Suprapubic skin (tissue), 4 donors: ENCODE measurements at regions not wholly inside any gene's neighbourhood (a gene's known extent, or its start where the extent isn't known, plus 50 kb on each side); places are given as distances from the start of the nearest gene placed in this dataset.

Experiments used
- DNase-seq, 2 donors: peaks; one replicate each; pipeline ENCODE4 v3.0.0-alpha.2; 2019; ENCODE audit warnings: low spot score in 2 of 2
- H3K27ac ChIP-seq: fragments of 200-600 bp; sonication (generic); one replicate; pipeline ENCODE4 v1.5.1; 2019
- H3K27me3 ChIP-seq: fragments of 200-600 bp; sonication (generic); one replicate; pipeline ENCODE4 v1.5.1; 2019
- H3K36me3 ChIP-seq: fragments of 200-600 bp; sonication (generic); one replicate; pipeline ENCODE4 v1.5.1; 2019
- H3K4me1 ChIP-seq: fragments of 200-600 bp; sonication (generic); one replicate; pipeline ENCODE4 v1.5.1; 2019
- H3K4me3 ChIP-seq: fragments of 200-600 bp; sonication (generic); one replicate; pipeline ENCODE4 v1.5.1; 2019; ENCODE audit warnings: mild to moderate bottlenecking
- H3K9me3 ChIP-seq: fragments of 200-600 bp; sonication (generic); one replicate; pipeline ENCODE4 v1.5.1; 2019
- CTCF ChIP-seq, 2 donors: fragments of 200-600 bp in 1 of 2; fragments of 450-650 bp in 1 of 2; sonication (generic) in 1 of 2; IDR thresholded peaks; one replicate each; pipeline ENCODE4 v1.5.1; 2016 to 2019; ENCODE audit warnings: antibody characterized with exemption in 2 of 2, mild to moderate bottlenecking in 1 of 2, moderate library complexity in 1 of 2
- EP300 ChIP-seq: sonication (generic); formaldehyde crosslinking; IDR thresholded peaks from one replicate; pipeline ENCODE4 v1.6.1; 2017; ENCODE audit warnings: antibody characterized with exemption
- POLR2A ChIP-seq, 2 donors: fragments of 450-650 bp; IDR thresholded peaks; one replicate each; pipeline ENCODE4 v1.6.1; 2017; ENCODE audit warnings: antibody characterized with exemption in 2 of 2, mild to moderate bottlenecking in 2 of 2, moderate library complexity in 2 of 2
- POLR2AphosphoS5 ChIP-seq, 3 donors: sonication (generic); formaldehyde crosslinking; IDR thresholded peaks; one replicate each; pipeline ENCODE4 v1.6.1; 2017; ENCODE audit warnings: antibody characterized with exemption in 3 of 3
- WGBS: methylation state at CpG from one replicate; pipeline ENCODE4 v1.1.5; 2018; 5-methylcytosine and 5-hydroxymethylcytosine counted together

GRCh38 chr3:109559389-109559788 lies 222.0 kb upstream of the DPPA4 start:
- H3K4me3 ChIP-seq, result no peak overlapping the region
- no peak for TF ChIP-seq POLR2A (IDR thresholded peaks at IDR 0.05)
- TF ChIP-seq CTCF (IDR thresholded peaks at IDR 0.05), result no peak
- no peak for TF ChIP-seq POLR2AphosphoS5 (IDR thresholded peaks at IDR 0.05)
- TF ChIP-seq EP300, result no peak
- no peak for DNase-seq
- no peaks in the 10 kb centered on the region for H3K27me3 ChIP-seq
- 86% methylated on average over 1 of the region's 1 CpG for WGBS
- H3K9me3 ChIP-seq, result peaks cover 4% of the 10 kb centered on the region
- no peaks in the 10 kb centered on the region for H3K4me1 ChIP-seq
- no peaks in the 10 kb centered on the region for H3K36me3 ChIP-seq
- H3K27ac ChIP-seq, result no peak overlapping the region

GRCh38 chr3:109563149-109563548 lies 225.8 kb upstream of the DPPA4 start:
- Histone ChIP-seq H3K4me1 (no peaks in the 10 kb centered on the region), H3K36me3 (no peaks in the 10 kb centered on the region), H3K9me3 (no peaks in the 10 kb centered on the region), H3K27me3 (no peaks in the 10 kb centered on the region), H3K27ac (no peak overlapping the region), H3K4me3 (no peak overlapping the region)
- TF ChIP-seq POLR2A (IDR thresholded peaks at IDR 0.05), result no peak
- no peak for TF ChIP-seq POLR2AphosphoS5 (IDR thresholded peaks at IDR 0.05)
- TF ChIP-seq EP300, result no peak
- no peak for TF ChIP-seq CTCF (IDR thresholded peaks at IDR 0.05)
- 88% methylated on average over 7 of the region's 7 CpGs for WGBS
- DNase-seq, result no peak

- H3K4me1 ChIP-seq, result no peaks in the 10 kb centered on the region
- no peaks in the 10 kb centered on the region for H3K27me3 ChIP-seq
- H3K36me3 ChIP-seq, result no peaks in the 10 kb centered on the region
- no peak overlapping the region for H3K27ac ChIP-seq
- 24% methylated on average over 2 of the region's 2 CpGs for WGBS
- TF ChIP-seq CTCF (IDR thresholded peaks at IDR 0.05), result no peak
- no peak for TF ChIP-seq POLR2AphosphoS5 (IDR thresholded peaks at IDR 0.05)
- TF ChIP-seq EP300, result no peak
- H3K4me3 ChIP-seq, result no peak overlapping the region
- no peaks in the 10 kb centered on the region for H3K9me3 ChIP-seq
- DNase-seq, result no peak
Observed at GRCh38 chr3:109569135-109569846, 231.9 kb upstream of the DPPA4 start.

- no peaks in the 10 kb centered on the region for H3K36me3 ChIP-seq
- H3K27me3 ChIP-seq, result no peaks in the 10 kb centered on the region
- no peak for DNase-seq
- no peak overlapping the region for H3K4me3 ChIP-seq
- H3K27ac ChIP-seq, result no peak overlapping the region
- peaks cover 2% of the 10 kb centered on the region for H3K9me3 ChIP-seq
- TF ChIP-seq POLR2A (IDR thresholded peaks at IDR 0.05) (no peak), CTCF (IDR thresholded peaks at IDR 0.05) (no peak), EP300 (no peak), POLR2AphosphoS5 (IDR thresholded peaks at IDR 0.05) (no peak)
- H3K4me1 ChIP-seq, result no peaks in the 10 kb centered on the region
- 92% methylated on average over 2 of the region's 2 CpGs for WGBS
Observed at GRCh38 chr3:109570408-109570807, 233.1 kb upstream of the DPPA4 start.

- no peak for TF ChIP-seq POLR2A (IDR thresholded peaks at IDR 0.05)
- TF ChIP-seq CTCF (IDR thresholded peaks at IDR 0.05), result no peak
- TF ChIP-seq POLR2AphosphoS5 (IDR thresholded peaks at IDR 0.05), result no peak
- TF ChIP-seq EP300, result no peak
- WGBS, result 94% methylated on average over 1 of the region's 1 CpG
- Histone ChIP-seq H3K4me1 (no peaks in the 10 kb centered on the region), H3K27me3 (no peaks in the 10 kb centered on the region), H3K36me3 (no peaks in the 10 kb centered on the region), H3K4me3 (no peak overlapping the region), H3K27ac (no peak overlapping the region), H3K9me3 (peaks cover 3% of the 10 kb centered on the region)
- no peak for DNase-seq
Observed at GRCh38 chr3:109572301-109572700, 235.0 kb upstream of the DPPA4 start.
